ENCODE measurements at regions not wholly inside any gene's neighbourhood (a gene's known extent, or its start where the extent isn't known, plus 50 kb on each side); places are given as distances from the start of the nearest gene placed in this dataset.

GRCh38 chr13:65268009-65268408, 1962.1 kb downstream of the PCDH9 start:
- intact Hi-C loops (cut with DNase I) = no loop called here
- no peaks in the 10 kb centered on the region for H3K27me3 ChIP-seq
- H3K9me3 ChIP-seq = no peaks in the 10 kb centered on the region
- DNase-seq = no peak
- H3K27ac ChIP-seq = no peak overlapping the region
- no peak for TF ChIP-seq POLR2A (IDR thresholded peaks at IDR 0.05)
- no peak for TF ChIP-seq EP300 (IDR thresholded peaks at IDR 0.05)
- TF ChIP-seq, protein P1, sequence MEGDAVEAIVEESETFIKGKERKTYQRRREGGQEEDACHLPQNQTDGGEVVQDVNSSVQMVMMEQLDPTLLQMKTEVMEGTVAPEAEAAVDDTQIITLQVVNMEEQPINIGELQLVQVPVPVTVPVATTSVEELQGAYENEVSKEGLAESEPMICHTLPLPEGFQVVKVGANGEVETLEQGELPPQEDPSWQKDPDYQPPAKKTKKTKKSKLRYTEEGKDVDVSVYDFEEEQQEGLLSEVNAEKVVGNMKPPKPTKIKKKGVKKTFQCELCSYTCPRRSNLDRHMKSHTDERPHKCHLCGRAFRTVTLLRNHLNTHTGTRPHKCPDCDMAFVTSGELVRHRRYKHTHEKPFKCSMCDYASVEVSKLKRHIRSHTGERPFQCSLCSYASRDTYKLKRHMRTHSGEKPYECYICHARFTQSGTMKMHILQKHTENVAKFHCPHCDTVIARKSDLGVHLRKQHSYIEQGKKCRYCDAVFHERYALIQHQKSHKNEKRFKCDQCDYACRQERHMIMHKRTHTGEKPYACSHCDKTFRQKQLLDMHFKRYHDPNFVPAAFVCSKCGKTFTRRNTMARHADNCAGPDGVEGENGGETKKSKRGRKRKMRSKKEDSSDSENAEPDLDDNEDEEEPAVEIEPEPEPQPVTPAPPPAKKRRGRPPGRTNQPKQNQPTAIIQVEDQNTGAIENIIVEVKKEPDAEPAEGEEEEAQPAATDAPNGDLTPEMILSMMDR (IDR thresholded peaks at IDR 0.05) = no peak
- no peaks in the 10 kb centered on the region for H3K4me1 ChIP-seq (ENCODE audit: insufficient read depth)
- no peak overlapping the region for H3K4me3 ChIP-seq
- no peaks in the 10 kb centered on the region for H3K36me3 ChIP-seq

GRCh38 chr13:65265988-65266387, 1964.1 kb downstream of the PCDH9 start:
- H3K27ac ChIP-seq = no peak overlapping the region
- intact Hi-C loops (cut with DNase I) = no loop called here
- H3K27me3 ChIP-seq = no peaks in the 10 kb centered on the region
- no peak for DNase-seq
- no peaks in the 10 kb centered on the region for H3K9me3 ChIP-seq
- WGBS, 3 donors = 73 to 82% (median 82%) methylated on average over 1 of the region's 1 CpG
- H3K4me3 ChIP-seq = no peak overlapping the region
- no peaks in the 10 kb centered on the region for H3K4me1 ChIP-seq (ENCODE audit: insufficient read depth)
- no peaks in the 10 kb centered on the region for H3K36me3 ChIP-seq
- TF ChIP-seq, protein P1 (IDR thresholded peaks at IDR 0.05) = no peak
- TF ChIP-seq EP300 (IDR thresholded peaks at IDR 0.05) = no peak
- no peak for TF ChIP-seq POLR2A (IDR thresholded peaks at IDR 0.05)

DNA sequence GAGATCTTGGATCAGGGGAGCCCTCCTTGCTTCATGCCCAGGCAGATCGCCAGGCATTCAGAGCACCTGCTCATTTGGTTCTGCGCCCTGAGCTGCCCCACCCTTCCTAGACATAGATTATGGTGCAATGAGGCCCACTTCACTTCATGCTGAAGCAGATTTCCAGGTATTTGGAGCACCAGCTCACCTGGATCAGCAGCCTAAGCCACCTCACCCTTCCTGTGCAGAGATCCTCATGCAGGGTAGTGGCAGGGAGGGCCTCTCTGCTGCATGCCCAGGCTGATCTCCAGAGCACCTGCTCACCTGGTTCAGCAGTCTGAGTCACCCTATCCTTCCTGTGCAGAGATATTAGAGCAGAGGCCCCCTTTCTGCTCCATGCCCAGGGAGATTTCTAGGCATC, 1966.1 kb downstream of the PCDH9 start:
- no peaks in the 10 kb centered on the region for H3K36me3 ChIP-seq
- H3K4me1 ChIP-seq (ENCODE audit: insufficient read depth) = no peaks in the 10 kb centered on the region
- H3K27ac ChIP-seq = no peak overlapping the region
- intact Hi-C loops (cut with DNase I) = no loop called here
- 81 to 96% (median 91%) methylated on average over 2 of the region's 2 CpGs for WGBS, 3 donors
- DNase-seq = no peak
- H3K9me3 ChIP-seq = no peaks in the 10 kb centered on the region
- TF ChIP-seq, protein P1 (IDR thresholded peaks at IDR 0.05) = no peak
- TF ChIP-seq POLR2A (IDR thresholded peaks at IDR 0.05) = no peak
- TF ChIP-seq EP300 (IDR thresholded peaks at IDR 0.05) = no peak
- no peak overlapping the region for H3K4me3 ChIP-seq
- H3K27me3 ChIP-seq = no peaks in the 10 kb centered on the region

GRCh38 chr13:65260946-65261891, 1968.9 kb downstream of the PCDH9 start:
- intact Hi-C loops (cut with DNase I) = no loop called here
- H3K27ac ChIP-seq = no peak overlapping the region
- H3K4me3 ChIP-seq = no peak overlapping the region
- TF ChIP-seq EP300 (IDR thresholded peaks at IDR 0.05) = no peak
- TF ChIP-seq, protein P1 (IDR thresholded peaks at IDR 0.05) = no peak
- no peaks in the 10 kb centered on the region for H3K27me3 ChIP-seq
- H3K4me1 ChIP-seq (ENCODE audit: insufficient read depth) = no peaks in the 10 kb centered on the region
- H3K36me3 ChIP-seq = no peaks in the 10 kb centered on the region
- no peaks in the 10 kb centered on the region for H3K9me3 ChIP-seq
- WGBS, 3 donors = 22 to 29% (median 27%) methylated on average over 5 of the region's 5 CpGs
- no peak for DNase-seq

All from ovary (tissue), 7 donors.